ENCODE measurements at regions not wholly inside any gene's neighbourhood (a gene's known extent, or its start where the extent isn't known, plus 50 kb on each side); places are given as distances from the start of the nearest gene placed in this dataset.

GRCh38 chr9:32331240-32331639 is 53.2 kb upstream of the ACO1 start:
- no peak for DNase-seq

GRCh38 chr9:32334112-32334511 is 50.3 kb upstream of the ACO1 start:
- no peak for DNase-seq
